ENCODE measurements at regions not wholly inside any gene's neighbourhood (a gene's known extent, or its start where the extent isn't known, plus 50 kb on each side); places are given as distances from the start of the nearest gene placed in this dataset.
"Not testable (repeated sequence)": the region's sequence is repeated elsewhere in the genome, so short reads cannot be mapped to it uniquely, and the experiment has no call there.

GRCh38 chr1:87983841-87984240 is 655.2 kb downstream of the LMO4 start:
- Mint-ChIP-seq H3K27ac (ENCODE audit: unreplicated experiment) (no peak overlapping the region), H3K36me3 (ENCODE audit: insufficient read depth, unreplicated experiment) (no peaks in the 10 kb centered on the region), H3K27me3 (ENCODE audit: unreplicated experiment) (no peaks in the 10 kb centered on the region), H3K4me3 (ENCODE audit: low read depth, unreplicated experiment) (no peak overlapping the region), H3K4me1 (ENCODE audit: low read depth, unreplicated experiment) (peaks cover 74% of the 10 kb centered on the region), H3K9me3 (ENCODE audit: low read depth, unreplicated experiment) (no peaks in the 10 kb centered on the region)
- BruUV-seq (replicated peaks) = no TSS peak
- DNase-seq = no peak
- CTCF ChIA-PET = no interaction called here
- intact Hi-C loops (cut with micrococcal nuclease; ENCODE audit: unreplicated experiment) = no loop called here
- TF ChIP-seq, protein P1, sequence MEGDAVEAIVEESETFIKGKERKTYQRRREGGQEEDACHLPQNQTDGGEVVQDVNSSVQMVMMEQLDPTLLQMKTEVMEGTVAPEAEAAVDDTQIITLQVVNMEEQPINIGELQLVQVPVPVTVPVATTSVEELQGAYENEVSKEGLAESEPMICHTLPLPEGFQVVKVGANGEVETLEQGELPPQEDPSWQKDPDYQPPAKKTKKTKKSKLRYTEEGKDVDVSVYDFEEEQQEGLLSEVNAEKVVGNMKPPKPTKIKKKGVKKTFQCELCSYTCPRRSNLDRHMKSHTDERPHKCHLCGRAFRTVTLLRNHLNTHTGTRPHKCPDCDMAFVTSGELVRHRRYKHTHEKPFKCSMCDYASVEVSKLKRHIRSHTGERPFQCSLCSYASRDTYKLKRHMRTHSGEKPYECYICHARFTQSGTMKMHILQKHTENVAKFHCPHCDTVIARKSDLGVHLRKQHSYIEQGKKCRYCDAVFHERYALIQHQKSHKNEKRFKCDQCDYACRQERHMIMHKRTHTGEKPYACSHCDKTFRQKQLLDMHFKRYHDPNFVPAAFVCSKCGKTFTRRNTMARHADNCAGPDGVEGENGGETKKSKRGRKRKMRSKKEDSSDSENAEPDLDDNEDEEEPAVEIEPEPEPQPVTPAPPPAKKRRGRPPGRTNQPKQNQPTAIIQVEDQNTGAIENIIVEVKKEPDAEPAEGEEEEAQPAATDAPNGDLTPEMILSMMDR (IDR thresholded peaks at IDR 0.05; ENCODE audit: unreplicated experiment) = no peak

DNA sequence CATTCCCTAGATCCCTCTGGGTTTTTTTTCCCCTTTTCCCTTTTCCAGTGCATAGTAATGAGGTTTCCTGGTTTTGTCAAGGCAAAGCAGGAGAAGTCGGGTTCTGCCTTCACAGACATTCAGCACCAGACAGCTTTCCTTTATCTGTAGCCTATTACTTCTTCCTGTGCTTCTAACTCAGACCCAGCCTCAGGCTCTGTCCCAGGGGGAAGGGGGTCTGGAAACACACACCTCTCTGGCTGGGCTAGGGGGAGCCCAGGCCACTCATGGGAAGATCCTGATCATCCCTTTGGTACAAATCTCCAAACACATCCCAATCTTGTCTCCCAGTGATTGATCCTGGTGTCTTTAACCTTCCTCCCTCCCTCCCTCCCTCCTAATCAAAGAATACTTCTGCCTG is 656.4 kb downstream of the LMO4 start:
- Mint-ChIP-seq H3K27ac (ENCODE audit: unreplicated experiment) (no peak overlapping the region), H3K4me1 (ENCODE audit: low read depth, unreplicated experiment) (peaks cover 62% of the 10 kb centered on the region), H3K9me3 (ENCODE audit: low read depth, unreplicated experiment) (no peaks in the 10 kb centered on the region), H3K36me3 (ENCODE audit: insufficient read depth, unreplicated experiment) (no peaks in the 10 kb centered on the region), H3K4me3 (ENCODE audit: low read depth, unreplicated experiment) (no peak overlapping the region), H3K27me3 (ENCODE audit: unreplicated experiment) (no peaks in the 10 kb centered on the region)
- TF ChIP-seq, protein P1 (IDR thresholded peaks at IDR 0.05; ENCODE audit: unreplicated experiment) = no peak
- DNase-seq = no peak
- CTCF ChIA-PET = interaction anchor here (0.6 kb wide), 2 partner anchors 14 to 1423 kb away, joined by 3 to 4 read pairs; no protein-coding TSS in a partner anchor
- BruUV-seq (replicated peaks) = no TSS peak
- intact Hi-C loops (cut with micrococcal nuclease; ENCODE audit: unreplicated experiment) = no loop called here

- no peak overlapping the region for H3K27ac Mint-ChIP-seq (ENCODE audit: unreplicated experiment)
- peaks cover 50% of the 10 kb centered on the region for H3K4me1 Mint-ChIP-seq (ENCODE audit: low read depth, unreplicated experiment)
- H3K27me3 Mint-ChIP-seq (ENCODE audit: unreplicated experiment) = no peaks in the 10 kb centered on the region
- H3K9me3 Mint-ChIP-seq (ENCODE audit: low read depth, unreplicated experiment) = no peaks in the 10 kb centered on the region
- intact Hi-C loops (cut with micrococcal nuclease; ENCODE audit: unreplicated experiment) = no loop called here
- CTCF ChIA-PET = interaction anchor here (0.6 kb wide), 1 partner anchor 26 kb away, joined by 4 read pairs; no protein-coding TSS in a partner anchor
- BruUV-seq (replicated peaks) = no TSS peak
- no peak for DNase-seq
- TF ChIP-seq, protein P1 (IDR thresholded peaks at IDR 0.05; ENCODE audit: unreplicated experiment) = no peak
- H3K4me3 Mint-ChIP-seq (ENCODE audit: low read depth, unreplicated experiment) = no peak overlapping the region
- H3K36me3 Mint-ChIP-seq (ENCODE audit: insufficient read depth, unreplicated experiment) = no peaks in the 10 kb centered on the region
Observed at GRCh38 chr1:87986130-87986866, 657.6 kb downstream of the LMO4 start.

DNA sequence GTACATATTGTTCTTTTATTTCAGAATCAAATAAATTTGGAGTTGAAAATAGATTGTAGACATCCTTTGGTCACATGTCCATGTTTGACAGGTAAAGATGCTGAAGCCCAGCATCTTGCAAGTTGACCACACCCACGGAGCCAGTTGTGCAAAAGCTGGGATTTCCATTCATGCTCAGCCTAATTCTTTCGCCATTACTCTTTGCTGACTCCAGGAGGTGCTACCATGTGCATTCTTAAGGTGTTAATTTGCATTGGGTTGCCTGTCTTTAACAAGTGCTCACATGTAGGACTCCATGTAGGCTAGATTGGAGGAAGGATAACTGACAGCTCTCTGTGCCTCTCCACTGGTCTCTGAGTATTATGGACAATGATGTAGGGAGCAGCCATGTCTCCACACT is 660.7 kb downstream of the LMO4 start:
- intact Hi-C loops (cut with micrococcal nuclease; ENCODE audit: unreplicated experiment) = no loop called here
- no peaks in the 10 kb centered on the region for H3K27me3 Mint-ChIP-seq (ENCODE audit: unreplicated experiment)
- H3K9me3 Mint-ChIP-seq (ENCODE audit: low read depth, unreplicated experiment) = no peaks in the 10 kb centered on the region
- no TSS peak for BruUV-seq (replicated peaks)
- no peaks in the 10 kb centered on the region for H3K36me3 Mint-ChIP-seq (ENCODE audit: insufficient read depth, unreplicated experiment)
- TF ChIP-seq, protein P1 (IDR thresholded peaks at IDR 0.05; ENCODE audit: unreplicated experiment) = no peak
- no peak overlapping the region for H3K4me3 Mint-ChIP-seq (ENCODE audit: low read depth, unreplicated experiment)
- H3K4me1 Mint-ChIP-seq (ENCODE audit: low read depth, unreplicated experiment) = peaks cover 31% of the 10 kb centered on the region
- CTCF ChIA-PET = interaction anchor here (0.6 kb wide), 2 partner anchors 34 to 91 kb away, joined by 3 read pairs; no protein-coding TSS in a partner anchor
- H3K27ac Mint-ChIP-seq (ENCODE audit: unreplicated experiment) = no peak overlapping the region
- no peak for DNase-seq

- H3K4me1 Mint-ChIP-seq (ENCODE audit: low read depth, unreplicated experiment); DNase-seq; H3K4me3 Mint-ChIP-seq (ENCODE audit: low read depth, unreplicated experiment); H3K9me3 Mint-ChIP-seq (ENCODE audit: low read depth, unreplicated experiment); H3K36me3 Mint-ChIP-seq (ENCODE audit: insufficient read depth, unreplicated experiment); H3K27me3 Mint-ChIP-seq (ENCODE audit: unreplicated experiment); intact Hi-C loops (cut with micrococcal nuclease; ENCODE audit: unreplicated experiment); H3K27ac Mint-ChIP-seq (ENCODE audit: unreplicated experiment); BruUV-seq (replicated peaks); CTCF ChIA-PET: not testable (repeated sequence)
Observed at GRCh38 chr1:87992536-87992935, 663.9 kb downstream of the LMO4 start.
